Stimulated activated naive CD4-positive, alpha-beta T cell (primary cell): ENCODE measurements at regions not wholly inside any gene's neighbourhood (a gene's known extent, or its start where the extent isn't known, plus 50 kb on each side); places are given as distances from the start of the nearest gene placed in this dataset.

ENCODE experiments used
- DNase-seq, 6 experiments: peaks; one replicate each; lab custom pipeline; 2025; lab: John Stamatoyannopoulos, UW

GRCh38 chr9:79329861-79330260 lies 241.9 kb upstream of the TLE4 start:
- no peak for DNase-seq

DNA sequence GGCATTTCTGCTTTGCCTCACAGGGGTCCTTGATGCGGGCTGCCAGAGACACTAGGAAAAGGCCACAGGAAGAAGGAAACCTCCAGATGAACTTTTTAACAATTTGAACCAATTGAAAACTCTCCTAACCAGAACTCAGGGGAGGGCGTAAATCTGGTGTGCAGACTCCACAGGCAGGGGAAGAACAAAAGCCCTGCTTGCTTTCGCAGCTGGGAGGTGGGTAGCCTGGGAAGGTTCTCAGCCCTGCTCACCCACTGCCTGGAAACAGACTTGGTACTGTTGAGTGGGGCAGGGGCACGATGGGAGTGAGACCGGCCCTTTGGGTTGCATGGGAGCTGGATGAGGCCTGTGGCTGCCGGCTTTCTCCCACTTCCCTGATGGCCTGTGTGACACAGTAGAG lies 237.8 kb upstream of the TLE4 start:
- no peak for DNase-seq

GRCh38 chr9:79334711-79335110 lies 237.1 kb upstream of the TLE4 start:
- no peak for DNase-seq

DNA sequence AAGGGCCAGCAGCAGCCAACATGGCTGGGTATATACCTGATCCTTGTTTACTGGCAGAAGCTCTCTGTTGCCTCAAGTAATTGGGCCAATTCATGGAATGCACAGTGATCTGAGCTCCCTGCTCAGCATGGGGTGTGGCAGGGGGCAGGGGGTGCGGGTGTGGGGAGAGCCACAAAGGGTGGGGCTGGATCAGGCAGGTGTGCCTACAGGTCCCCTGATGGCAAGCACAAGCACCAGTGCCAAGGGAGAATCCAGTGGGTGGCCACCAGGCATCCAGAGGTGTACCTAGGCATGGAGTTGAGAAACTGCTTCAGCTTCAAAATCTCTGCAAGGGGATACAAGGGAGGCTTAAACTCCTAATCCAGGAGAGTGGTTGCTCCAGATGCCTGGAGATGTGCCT lies 235.8 kb upstream of the TLE4 start:
- DNase-seq, result no peak

DNA sequence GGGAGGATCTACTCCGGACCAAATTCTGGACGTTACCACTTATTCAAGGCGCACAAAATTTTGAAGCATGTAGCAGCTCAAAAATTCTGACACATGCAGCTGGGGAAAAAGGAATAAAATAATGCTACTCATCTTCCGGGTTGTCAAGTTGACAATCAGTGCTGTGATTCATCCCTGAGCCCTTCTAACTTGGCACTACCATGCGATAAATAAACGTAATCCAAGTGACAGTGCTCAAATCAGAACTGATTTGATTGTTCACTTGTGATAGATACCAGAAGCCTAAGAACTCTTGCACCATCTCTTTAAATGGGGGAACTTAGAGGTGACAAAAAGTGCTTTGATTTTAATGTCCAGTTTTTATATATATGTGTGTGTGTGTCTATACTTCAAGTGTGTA lies 230.2 kb upstream of the TLE4 start:
- DNase-seq, result no peak

- DNase-seq, result no peak
These were observed 225.3 kb upstream of the TLE4 start for GRCh38 chr9:79346350-79347020.

- DNase-seq, result no peak
These were observed 219.4 kb upstream of the TLE4 start for GRCh38 chr9:79352322-79352721.

- DNase-seq, result no peak
These were observed 217.8 kb upstream of the TLE4 start for GRCh38 chr9:79353856-79354520.

GRCh38 chr9:79357194-79357593 lies 214.6 kb upstream of the TLE4 start:
- DNase-seq, result no peak

- DNase-seq, result no peak
These were observed 214.1 kb upstream of the TLE4 start for GRCh38 chr9:79357616-79358015.

- no peak for DNase-seq
These were observed 211.1 kb upstream of the TLE4 start for GRCh38 chr9:79360387-79361347.

DNA sequence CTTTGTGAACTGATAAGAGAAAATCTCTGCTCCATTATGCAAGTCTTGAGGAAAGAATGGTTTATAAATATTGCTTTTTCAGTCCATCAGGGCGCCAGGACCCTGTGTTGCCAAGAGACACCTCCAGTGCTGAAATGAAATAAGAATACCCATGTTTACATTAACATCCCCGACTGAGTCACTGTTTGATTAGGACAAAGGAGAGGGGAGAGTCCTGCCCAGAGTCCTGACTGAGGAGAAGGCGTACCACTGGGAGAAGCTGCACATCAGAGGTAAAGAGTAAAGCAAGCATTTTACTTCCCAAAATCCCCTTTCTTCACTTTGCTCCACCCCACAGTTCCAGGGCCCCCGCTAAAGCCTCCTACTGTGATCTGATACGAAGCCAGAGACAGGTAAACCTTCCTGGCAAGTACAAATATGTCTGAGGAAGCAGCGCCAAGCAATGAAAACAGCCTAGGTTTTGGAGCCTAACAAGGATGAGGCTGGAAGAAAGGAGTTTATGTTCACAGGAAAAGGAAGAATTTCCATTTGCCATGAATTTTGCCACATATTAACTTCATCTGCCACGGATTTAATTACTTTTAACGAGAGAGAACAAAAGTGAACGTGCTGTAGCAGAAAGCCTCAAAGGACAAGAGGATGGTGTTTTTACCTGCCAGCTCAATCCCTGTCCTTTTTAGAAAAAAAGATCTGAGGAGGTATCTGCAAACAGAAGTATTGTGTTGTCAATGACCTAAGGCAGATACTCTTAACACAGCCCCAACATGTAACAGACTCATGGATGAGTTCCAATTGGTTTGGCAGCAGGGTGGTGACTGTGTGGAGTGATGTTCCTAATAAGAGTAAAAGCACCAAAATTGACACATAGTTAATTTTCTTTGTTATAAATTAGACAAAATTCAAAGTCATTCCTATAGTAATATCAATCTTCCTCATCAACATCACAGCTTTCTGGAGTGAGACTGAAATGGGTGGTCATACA lies 209.4 kb upstream of the TLE4 start:
- DNase-seq, result no peak

- DNase-seq, result no peak
These were observed 202.1 kb upstream of the TLE4 start for GRCh38 chr9:79369676-79370075.

- no peak for DNase-seq
These were observed 200.5 kb upstream of the TLE4 start for GRCh38 chr9:79371301-79371700.

- DNase-seq, result no peak
These were observed 199.7 kb upstream of the TLE4 start for GRCh38 chr9:79371948-79372555.

DNA sequence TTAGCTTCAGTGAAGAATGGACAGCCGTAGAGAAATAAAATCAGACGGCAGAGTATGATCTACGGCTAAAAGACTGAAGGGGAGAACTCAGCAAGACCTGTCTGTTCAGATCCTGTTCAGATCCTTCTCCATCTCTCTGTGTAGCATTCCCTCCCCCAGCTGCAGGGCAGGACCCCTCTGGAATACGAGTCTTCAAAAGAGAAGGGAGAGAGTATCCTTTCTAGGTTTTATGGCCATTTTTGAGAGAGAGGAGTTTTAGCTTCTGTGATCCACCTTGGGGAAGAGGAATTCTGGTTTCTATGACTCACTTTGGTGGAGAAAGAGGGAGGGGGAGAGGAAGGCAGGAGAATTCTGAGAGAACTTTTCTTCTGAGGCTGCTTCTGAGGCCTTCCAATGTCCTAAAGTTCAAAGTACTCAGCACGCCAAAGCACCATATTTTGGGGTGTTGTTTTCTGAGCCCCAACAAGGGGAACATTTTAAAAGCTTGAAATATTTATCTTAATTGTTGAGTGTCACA lies 194.4 kb upstream of the TLE4 start:
- DNase-seq, result no peak

GRCh38 chr9:79378107-79378506 lies 193.7 kb upstream of the TLE4 start:
- no peak for DNase-seq

GRCh38 chr9:79382044-79382443 lies 189.7 kb upstream of the TLE4 start:
- no peak for DNase-seq

DNA sequence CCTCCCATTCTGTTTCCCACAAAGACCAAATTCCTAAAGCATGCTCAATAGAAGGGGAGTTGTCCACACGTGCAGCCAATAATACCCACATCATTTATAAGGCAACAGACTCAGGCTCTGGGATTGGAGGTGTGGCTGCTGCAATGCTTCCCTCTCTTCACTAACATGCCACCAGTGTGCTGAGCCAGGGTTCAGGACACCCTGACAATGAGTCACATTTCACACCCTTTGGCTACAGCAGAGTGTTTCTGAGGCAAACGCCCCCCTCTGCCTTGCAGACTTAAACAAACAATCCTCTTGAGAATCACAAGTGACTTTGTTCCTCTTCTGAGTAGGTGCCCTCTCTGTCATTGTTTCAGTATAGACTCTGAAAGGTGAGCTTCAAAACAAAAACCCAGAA lies 189.3 kb upstream of the TLE4 start:
- no peak for DNase-seq

DNA sequence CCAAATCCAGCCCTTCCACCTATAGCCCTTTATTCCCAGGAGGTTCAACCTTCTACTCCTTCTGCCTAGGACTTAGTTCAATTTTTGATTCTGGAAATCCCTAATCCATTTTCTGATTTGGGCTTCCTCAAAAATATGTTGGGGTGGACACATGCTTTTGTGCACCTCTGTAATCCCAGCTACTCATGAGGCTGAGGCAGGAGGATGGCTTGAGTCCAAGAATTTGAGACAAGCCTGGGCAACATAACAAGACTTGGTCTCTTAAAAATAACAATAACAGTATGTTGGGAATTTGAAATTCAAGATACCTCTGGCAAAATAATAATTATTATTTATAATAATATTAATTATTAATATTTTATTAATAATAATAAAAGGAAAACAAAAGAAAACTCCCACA lies 188.7 kb upstream of the TLE4 start:
- DNase-seq, result no peak

DNA sequence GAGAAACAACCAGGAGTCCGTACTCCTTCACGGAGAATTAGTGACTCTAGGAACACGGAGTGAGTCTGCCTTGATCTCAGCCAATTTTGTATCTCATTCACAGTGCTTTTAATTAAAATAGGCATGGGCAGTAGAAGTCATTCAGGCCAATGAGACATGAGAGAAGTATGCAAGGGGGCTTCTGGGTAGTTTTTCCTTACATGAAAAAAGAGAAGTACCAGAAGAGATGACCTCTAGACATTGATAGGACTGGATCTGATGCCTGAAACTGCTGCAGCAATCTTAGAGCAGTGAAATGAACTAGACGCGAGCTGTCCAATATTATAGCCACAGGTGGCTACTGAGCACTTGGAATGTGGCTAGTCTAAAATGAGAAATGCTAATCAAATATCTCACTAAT lies 187.7 kb upstream of the TLE4 start:
- no peak for DNase-seq
